ENCODE measurements at regions not wholly inside any gene's neighbourhood (a gene's known extent, or its start where the extent isn't known, plus 50 kb on each side); places are given as distances from the start of the nearest gene placed in this dataset.

- H3K4me3 ChIP-seq (ENCODE audit: low read depth, low read length): no peak overlapping the region
- no peak for DNase-seq (ENCODE audit: low read depth)
- peak; percentile 65 for TF ChIP-seq CTCF (conservative IDR thresholded peaks at IDR 0.05; ENCODE audit: low read depth, low read length)
Measured at GRCh38 chr16:52976539-52977167, 76.0 kb downstream of the CHD9NB start.

GRCh38 chr16:52967744-52968143, 85.0 kb downstream of the CHD9NB start:
- no peak for TF ChIP-seq CTCF (conservative IDR thresholded peaks at IDR 0.05; ENCODE audit: low read depth, low read length)
- DNase-seq (ENCODE audit: low read depth): no peak

GRCh38 chr16:52964290-52964689, 88.4 kb downstream of the CHD9NB start:
- DNase-seq (ENCODE audit: low read depth): no peak
- no peak for TF ChIP-seq CTCF (conservative IDR thresholded peaks at IDR 0.05; ENCODE audit: low read depth, low read length)

More at GRCh38 chr16:52967744-52968143, 85.0 kb downstream of the CHD9NB start:
- H3K4me3 ChIP-seq (ENCODE audit: low read depth, low read length): no peak overlapping the region

GRCh38 chr16:52963855-52964242, 88.8 kb downstream of the CHD9NB start:
- H3K4me3 ChIP-seq (ENCODE audit: low read depth, low read length): no peak overlapping the region
- TF ChIP-seq CTCF (conservative IDR thresholded peaks at IDR 0.05; ENCODE audit: low read depth, low read length): no peak
- DNase-seq (ENCODE audit: low read depth): no peak

More at GRCh38 chr16:52964290-52964689, 88.4 kb downstream of the CHD9NB start:
- H3K4me3 ChIP-seq (ENCODE audit: low read depth, low read length): no peak overlapping the region

GRCh38 chr16:52963212-52963854, 89.4 kb downstream of the CHD9NB start:
- H3K4me3 ChIP-seq (ENCODE audit: low read depth, low read length): no peak overlapping the region
- no peak for TF ChIP-seq CTCF (conservative IDR thresholded peaks at IDR 0.05; ENCODE audit: low read depth, low read length)
- no peak for DNase-seq (ENCODE audit: low read depth)

GRCh38 chr16:52958951-52959350, 93.7 kb downstream of the CHD9NB start:
- H3K4me3 ChIP-seq (ENCODE audit: low read depth, low read length): no peak overlapping the region
- no peak for TF ChIP-seq CTCF (conservative IDR thresholded peaks at IDR 0.05; ENCODE audit: low read depth, low read length)
- DNase-seq (ENCODE audit: low read depth): no peak

GRCh38 chr16:52957199-52957598, 95.5 kb downstream of the CHD9NB start:
- no peak overlapping the region for H3K4me3 ChIP-seq (ENCODE audit: low read depth, low read length)
- no peak for TF ChIP-seq CTCF (conservative IDR thresholded peaks at IDR 0.05; ENCODE audit: low read depth, low read length)
- DNase-seq (ENCODE audit: low read depth): no peak
